CD4-positive, alpha-beta T cell treated with Interleukin-17A for 1 hour (primary cell): ENCODE measurements at regions not wholly inside any gene's neighbourhood (a gene's known extent, or its start where the extent isn't known, plus 50 kb on each side); places are given as distances from the start of the nearest gene placed in this dataset.
"Not testable (repeated sequence)": the region's sequence is repeated elsewhere in the genome, so short reads cannot be mapped to it uniquely, and the experiment has no call there.

Experiments
- DNase-seq: peaks from one replicate; pipeline ENCODE4 v3.0.0-alpha.2; 2020

GRCh38 chr21:35207322-35207721 lies 158.2 kb upstream of the RUNX1 start:
- no peak for DNase-seq

GRCh38 chr21:35206141-35207125 lies 157.3 kb upstream of the RUNX1 start:
- DNase-seq: no peak

GRCh38 chr21:35204850-35205541 lies 155.9 kb upstream of the RUNX1 start:
- DNase-seq: peak; percentile 16

- no peak for DNase-seq
Measured at GRCh38 chr21:35204125-35204524, 155.0 kb upstream of the RUNX1 start.

GRCh38 chr21:35203093-35203977 lies 154.2 kb upstream of the RUNX1 start:
- DNase-seq: no peak

GRCh38 chr21:35202431-35202830 lies 153.3 kb upstream of the RUNX1 start:
- no peak for DNase-seq

GRCh38 chr21:35201799-35202198 lies 152.7 kb upstream of the RUNX1 start:
- no peak for DNase-seq

GRCh38 chr21:35201288-35201687 lies 152.2 kb upstream of the RUNX1 start:
- DNase-seq: no peak

GRCh38 chr21:35199733-35200015 lies 150.6 kb upstream of the RUNX1 start:
- DNase-seq: no peak

- no peak for DNase-seq
Measured at GRCh38 chr21:35198982-35199732, 150.1 kb upstream of the RUNX1 start.

- no peak for DNase-seq
Measured at GRCh38 chr21:35198565-35198964, 149.5 kb upstream of the RUNX1 start.

GRCh38 chr21:35197992-35198431 lies 148.9 kb upstream of the RUNX1 start:
- no peak for DNase-seq

GRCh38 chr21:35197191-35197590 lies 148.1 kb upstream of the RUNX1 start:
- no peak for DNase-seq

GRCh38 chr21:35196128-35196527 lies 147.0 kb upstream of the RUNX1 start:
- no peak for DNase-seq

- no peak for DNase-seq
Measured at GRCh38 chr21:35195232-35195631, 146.1 kb upstream of the RUNX1 start.

GRCh38 chr21:35191754-35192153 lies 142.7 kb upstream of the RUNX1 start:
- no peak for DNase-seq

- DNase-seq: no peak
Measured at GRCh38 chr21:35191128-35191527, 142.0 kb upstream of the RUNX1 start.

- no peak for DNase-seq
Measured at GRCh38 chr21:35190201-35190701, 141.1 kb upstream of the RUNX1 start.

- DNase-seq: no peak
Measured at GRCh38 chr21:35189077-35189863, 140.2 kb upstream of the RUNX1 start.

- not testable (repeated sequence) for DNase-seq
Measured at GRCh38 chr21:35183389-35183788, 134.3 kb upstream of the RUNX1 start.

- DNase-seq: no peak
Measured at GRCh38 chr21:35179990-35180540, 131.0 kb upstream of the RUNX1 start.
